ENCODE measurements at regions not wholly inside any gene's neighbourhood (a gene's known extent, or its start where the extent isn't known, plus 50 kb on each side); places are given as distances from the start of the nearest gene placed in this dataset.

- Histone ChIP-seq H3K27me3 (no peaks in the 10 kb centered on the region), H3K4me3 (no peak overlapping the region), H3K4me1 (no peaks in the 10 kb centered on the region), H3K36me3 (no peaks in the 10 kb centered on the region), H3K9me3 (no peaks in the 10 kb centered on the region), H3K27ac (no peak overlapping the region)
- 85 to 91% methylated on average over 1 of the region's 1 CpG for WGBS, 2 donors
- intact Hi-C loops (cut with DNase I), result no loop called here
- TF ChIP-seq CTCF (IDR thresholded peaks at IDR 0.05), result no peak
- DNase-seq, result no peak
These were observed 346.3 kb upstream of the CDH11 start for GRCh38 chr16:65468133-65468532.

GRCh38 chr16:65463652-65464260 is 341.9 kb upstream of the CDH11 start:
- Histone ChIP-seq H3K27ac (no peak overlapping the region), H3K36me3 (no peaks in the 10 kb centered on the region), H3K4me1 (no peaks in the 10 kb centered on the region), H3K9me3 (no peaks in the 10 kb centered on the region), H3K4me3 (no peak overlapping the region), H3K27me3 (no peaks in the 10 kb centered on the region)
- DNase-seq, result no peak
- TF ChIP-seq POLR2A (IDR thresholded peaks at IDR 0.05) (no peak), POLR2AphosphoS5 (IDR thresholded peaks at IDR 0.05) (no peak), EP300 (IDR thresholded peaks at IDR 0.05) (no peak), CTCF (IDR thresholded peaks at IDR 0.05) (no peak)
- intact Hi-C loops (cut with DNase I), result no loop called here
- WGBS, 2 donors, result 46 to 65% methylated on average over 3 of the region's 3 CpGs

- no peak overlapping the region for H3K27ac ChIP-seq
- intact Hi-C loops (cut with DNase I), result no loop called here
- WGBS, 2 donors, result 70 to 85% methylated on average over 2 of the region's 2 CpGs
- TF ChIP-seq EP300 (IDR thresholded peaks at IDR 0.05), result no peak
- TF ChIP-seq POLR2A (IDR thresholded peaks at IDR 0.05), result no peak
- TF ChIP-seq POLR2AphosphoS5 (IDR thresholded peaks at IDR 0.05), result no peak
- TF ChIP-seq CTCF (IDR thresholded peaks at IDR 0.05), result no peak
- no peaks in the 10 kb centered on the region for H3K27me3 ChIP-seq
- no peaks in the 10 kb centered on the region for H3K36me3 ChIP-seq
- no peak overlapping the region for H3K4me3 ChIP-seq
- DNase-seq, result no peak
- H3K9me3 ChIP-seq, result no peaks in the 10 kb centered on the region
- H3K4me1 ChIP-seq, result no peaks in the 10 kb centered on the region
These were observed 335.2 kb upstream of the CDH11 start for GRCh38 chr16:65457084-65457483.

- TF ChIP-seq CTCF (IDR thresholded peaks at IDR 0.05) (no peak), POLR2AphosphoS5 (IDR thresholded peaks at IDR 0.05) (no peak), EP300 (IDR thresholded peaks at IDR 0.05) (no peak), POLR2A (IDR thresholded peaks at IDR 0.05) (no peak)
- WGBS, 2 donors, result 93 to 95% methylated on average over 4 of the region's 4 CpGs
- intact Hi-C loops (cut with DNase I), result no loop called here
- no peaks in the 10 kb centered on the region for H3K9me3 ChIP-seq
- H3K27ac ChIP-seq, result no peak overlapping the region
- H3K27me3 ChIP-seq, result no peaks in the 10 kb centered on the region
- H3K4me1 ChIP-seq, result no peaks in the 10 kb centered on the region
- DNase-seq, result no peak
- H3K36me3 ChIP-seq, result no peaks in the 10 kb centered on the region
- no peak overlapping the region for H3K4me3 ChIP-seq
These were observed 333.9 kb upstream of the CDH11 start for GRCh38 chr16:65455761-65456160.

- DNase-seq, result no peak
- no peaks in the 10 kb centered on the region for H3K36me3 ChIP-seq
- WGBS, 2 donors, result 81 to 88% methylated on average over 2 of the region's 2 CpGs
- no peak overlapping the region for H3K4me3 ChIP-seq
- no peak overlapping the region for H3K27ac ChIP-seq
- no peaks in the 10 kb centered on the region for H3K27me3 ChIP-seq
- TF ChIP-seq CTCF (IDR thresholded peaks at IDR 0.05) (no peak), POLR2AphosphoS5 (IDR thresholded peaks at IDR 0.05) (no peak), POLR2A (IDR thresholded peaks at IDR 0.05) (no peak), EP300 (IDR thresholded peaks at IDR 0.05) (no peak)
- intact Hi-C loops (cut with DNase I), result no loop called here
- H3K9me3 ChIP-seq, result peaks cover 0 to 5% (median 0%) of the 10 kb centered on the region in 4 donors
- H3K4me1 ChIP-seq, result no peaks in the 10 kb centered on the region
These were observed 331.8 kb upstream of the CDH11 start for GRCh38 chr16:65453646-65454045.
